ENCODE measurements at regions not wholly inside any gene's neighbourhood (a gene's known extent, or its start where the extent isn't known, plus 50 kb on each side); places are given as distances from the start of the nearest gene placed in this dataset.

DNA sequence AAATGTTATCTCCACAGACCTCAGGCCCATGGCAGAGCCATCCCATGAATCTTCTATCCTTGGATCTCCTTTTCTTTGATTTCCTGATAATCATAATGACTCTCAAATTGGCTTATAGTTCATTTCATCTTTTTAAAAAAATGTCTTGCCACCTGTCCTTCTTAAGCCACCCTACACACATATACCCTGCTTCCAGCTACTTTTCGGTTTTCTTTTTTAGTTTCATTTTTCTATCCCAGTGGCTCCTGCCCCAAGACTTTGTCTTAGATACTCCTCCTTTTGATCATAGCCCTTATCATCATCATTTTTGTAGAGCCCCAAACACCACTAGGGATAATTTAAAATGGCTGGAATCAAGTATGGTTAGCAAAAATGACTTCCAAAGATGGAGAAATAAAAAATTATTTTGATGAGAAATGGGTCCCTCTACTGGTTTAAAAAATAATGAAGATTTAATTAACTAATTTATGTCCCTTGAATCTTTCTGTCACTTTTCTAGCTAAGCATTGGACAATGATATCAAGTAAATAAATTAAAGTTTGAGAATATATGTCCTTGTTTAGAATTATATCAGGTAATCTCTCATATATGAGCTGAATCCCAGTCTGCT is 277.3 kb upstream of the SEMA3D start (continued):
- TF ChIP-seq, protein P1, sequence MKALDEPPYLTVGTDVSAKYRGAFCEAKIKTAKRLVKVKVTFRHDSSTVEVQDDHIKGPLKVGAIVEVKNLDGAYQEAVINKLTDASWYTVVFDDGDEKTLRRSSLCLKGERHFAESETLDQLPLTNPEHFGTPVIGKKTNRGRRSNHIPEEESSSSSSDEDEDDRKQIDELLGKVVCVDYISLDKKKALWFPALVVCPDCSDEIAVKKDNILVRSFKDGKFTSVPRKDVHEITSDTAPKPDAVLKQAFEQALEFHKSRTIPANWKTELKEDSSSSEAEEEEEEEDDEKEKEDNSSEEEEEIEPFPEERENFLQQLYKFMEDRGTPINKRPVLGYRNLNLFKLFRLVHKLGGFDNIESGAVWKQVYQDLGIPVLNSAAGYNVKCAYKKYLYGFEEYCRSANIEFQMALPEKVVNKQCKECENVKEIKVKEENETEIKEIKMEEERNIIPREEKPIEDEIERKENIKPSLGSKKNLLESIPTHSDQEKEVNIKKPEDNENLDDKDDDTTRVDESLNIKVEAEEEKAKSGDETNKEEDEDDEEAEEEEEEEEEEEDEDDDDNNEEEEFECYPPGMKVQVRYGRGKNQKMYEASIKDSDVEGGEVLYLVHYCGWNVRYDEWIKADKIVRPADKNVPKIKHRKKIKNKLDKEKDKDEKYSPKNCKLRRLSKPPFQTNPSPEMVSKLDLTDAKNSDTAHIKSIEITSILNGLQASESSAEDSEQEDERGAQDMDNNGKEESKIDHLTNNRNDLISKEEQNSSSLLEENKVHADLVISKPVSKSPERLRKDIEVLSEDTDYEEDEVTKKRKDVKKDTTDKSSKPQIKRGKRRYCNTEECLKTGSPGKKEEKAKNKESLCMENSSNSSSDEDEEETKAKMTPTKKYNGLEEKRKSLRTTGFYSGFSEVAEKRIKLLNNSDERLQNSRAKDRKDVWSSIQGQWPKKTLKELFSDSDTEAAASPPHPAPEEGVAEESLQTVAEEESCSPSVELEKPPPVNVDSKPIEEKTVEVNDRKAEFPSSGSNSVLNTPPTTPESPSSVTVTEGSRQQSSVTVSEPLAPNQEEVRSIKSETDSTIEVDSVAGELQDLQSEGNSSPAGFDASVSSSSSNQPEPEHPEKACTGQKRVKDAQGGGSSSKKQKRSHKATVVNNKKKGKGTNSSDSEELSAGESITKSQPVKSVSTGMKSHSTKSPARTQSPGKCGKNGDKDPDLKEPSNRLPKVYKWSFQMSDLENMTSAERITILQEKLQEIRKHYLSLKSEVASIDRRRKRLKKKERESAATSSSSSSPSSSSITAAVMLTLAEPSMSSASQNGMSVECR (CRISPR knock-in tag; IDR thresholded peaks at IDR 0.05): no peak
- TF ChIP-seq ZNF696 (CRISPR knock-in tag; conservative IDR thresholded peaks at IDR 0.05) (no peak), RBM39 (optimal IDR thresholded peaks at IDR 0.05; ENCODE audit: low read depth, low read length) (no peak), MTA1 (IDR thresholded peaks at IDR 0.05; ENCODE audit: borderline replicate concordance) (no peak), ZNF121 (CRISPR knock-in tag; conservative IDR thresholded peaks at IDR 0.05) (no peak), FOXJ3 (CRISPR knock-in tag; IDR thresholded peaks at IDR 0.05) (no peak)
- TF ChIP-seq, protein P2, sequence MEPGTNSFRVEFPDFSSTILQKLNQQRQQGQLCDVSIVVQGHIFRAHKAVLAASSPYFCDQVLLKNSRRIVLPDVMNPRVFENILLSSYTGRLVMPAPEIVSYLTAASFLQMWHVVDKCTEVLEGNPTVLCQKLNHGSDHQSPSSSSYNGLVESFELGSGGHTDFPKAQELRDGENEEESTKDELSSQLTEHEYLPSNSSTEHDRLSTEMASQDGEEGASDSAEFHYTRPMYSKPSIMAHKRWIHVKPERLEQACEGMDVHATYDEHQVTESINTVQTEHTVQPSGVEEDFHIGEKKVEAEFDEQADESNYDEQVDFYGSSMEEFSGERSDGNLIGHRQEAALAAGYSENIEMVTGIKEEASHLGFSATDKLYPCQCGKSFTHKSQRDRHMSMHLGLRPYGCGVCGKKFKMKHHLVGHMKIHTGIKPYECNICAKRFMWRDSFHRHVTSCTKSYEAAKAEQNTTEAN (CRISPR knock-in tag; IDR thresholded peaks at IDR 0.05): no peak
- TF ChIP-seq, protein P3, sequence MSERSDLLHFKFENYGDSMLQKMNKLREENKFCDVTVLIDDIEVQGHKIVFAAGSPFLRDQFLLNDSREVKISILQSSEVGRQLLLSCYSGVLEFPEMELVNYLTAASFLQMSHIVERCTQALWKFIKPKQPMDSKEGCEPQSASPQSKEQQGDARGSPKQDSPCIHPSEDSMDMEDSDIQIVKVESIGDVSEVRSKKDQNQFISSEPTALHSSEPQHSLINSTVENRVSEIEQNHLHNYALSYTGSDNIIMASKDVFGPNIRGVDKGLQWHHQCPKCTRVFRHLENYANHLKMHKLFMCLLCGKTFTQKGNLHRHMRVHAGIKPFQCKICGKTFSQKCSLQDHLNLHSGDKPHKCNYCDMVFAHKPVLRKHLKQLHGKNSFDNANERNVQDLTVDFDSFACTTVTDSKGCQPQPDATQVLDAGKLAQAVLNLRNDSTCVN (CRISPR knock-in tag; IDR thresholded peaks at IDR 0.05): no peak

All from K562 (cell line).